Fibroblast of pulmonary artery (primary cell): ENCODE measurements at regions not wholly inside any gene's neighbourhood (a gene's known extent, or its start where the extent isn't known, plus 50 kb on each side); places are given as distances from the start of the nearest gene placed in this dataset.
"Not testable (repeated sequence)": the region's sequence is repeated elsewhere in the genome, so short reads cannot be mapped to it uniquely, and the experiment has no call there.

Experiments used
- DNase-seq: peaks from one replicate; pipeline ENCODE4 v3.0.0-alpha.2; 2010; ENCODE audit warnings: low read depth
- H3K4me3 ChIP-seq: replicated peaks from 2 replicates; pipeline ENCODE4 v1.5.1; 2011; ENCODE audit warnings: low read depth, mild to moderate bottlenecking, control low read depth, low read length, moderate library complexity
- CTCF ChIP-seq: IDR thresholded peaks from 2 replicates; pipeline ENCODE4 v1.5.1; 2011; ENCODE audit warnings: mild to moderate bottlenecking, control low read depth, low read length, inconsistent platforms; ENCODE audit errors: missing control alignments

- no peak overlapping the region for H3K4me3 ChIP-seq
- no peak for TF ChIP-seq CTCF
- DNase-seq = no peak
These were observed 84.1 kb upstream of the ACKR3 start for GRCh38 chr2:236485519-236485918.

DNA sequence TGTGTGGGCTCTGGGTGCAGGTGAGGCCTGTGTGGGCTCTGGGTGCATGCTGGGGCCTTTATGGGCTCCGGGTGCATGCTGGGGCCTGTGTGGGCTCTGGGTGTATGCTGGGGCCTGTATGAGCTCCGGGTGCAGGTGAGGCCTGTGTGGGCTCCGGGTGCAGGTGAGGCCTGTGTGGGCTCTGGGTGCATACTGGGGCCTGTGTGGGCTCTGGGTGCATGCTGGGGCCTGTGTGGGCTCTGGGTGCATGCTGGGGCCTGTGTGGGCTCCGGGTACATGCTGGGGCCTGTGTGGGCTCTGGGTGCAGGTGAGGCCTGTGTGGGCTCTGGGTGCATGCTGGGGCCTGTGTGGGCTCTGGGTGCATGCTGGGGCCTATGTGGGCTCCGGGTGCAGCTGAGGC, 80.5 kb upstream of the ACKR3 start:
- DNase-seq = not testable (repeated sequence)

GRCh38 chr2:236489895-236490404, 79.7 kb upstream of the ACKR3 start:
- no peak for DNase-seq
- no peak overlapping the region for H3K4me3 ChIP-seq
- TF ChIP-seq CTCF = no peak

More for the DNA sequence above, 80.5 kb upstream of the ACKR3 start:
- not testable (repeated sequence) for H3K4me3 ChIP-seq

- H3K4me3 ChIP-seq = no peak overlapping the region
- DNase-seq = no peak
- no peak for TF ChIP-seq CTCF
These were observed 73.3 kb upstream of the ACKR3 start for GRCh38 chr2:236496340-236496739.

DNA sequence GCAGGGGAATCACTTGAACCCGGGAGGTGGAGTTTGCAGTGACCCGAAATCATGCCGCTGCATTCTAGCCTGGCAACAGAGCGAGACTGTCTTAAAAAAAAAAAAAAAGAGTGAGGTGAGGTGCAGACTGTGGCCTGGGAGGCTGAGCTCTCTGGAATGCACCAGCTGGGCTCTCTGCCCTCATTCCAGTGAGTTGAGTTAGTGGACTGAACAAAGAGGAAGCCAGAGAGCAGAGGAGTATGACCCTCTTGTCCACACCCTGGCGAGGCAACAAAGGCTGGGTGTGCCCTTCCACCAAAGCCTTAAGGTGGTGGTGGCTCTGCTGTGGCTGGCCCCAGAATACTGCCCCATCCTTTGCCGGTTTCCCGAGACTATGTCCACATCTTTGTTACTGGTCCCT, 71.3 kb upstream of the ACKR3 start:
- H3K4me3 ChIP-seq = no peak overlapping the region
- TF ChIP-seq CTCF = no peak
- peak; percentile 29 for DNase-seq

DNA sequence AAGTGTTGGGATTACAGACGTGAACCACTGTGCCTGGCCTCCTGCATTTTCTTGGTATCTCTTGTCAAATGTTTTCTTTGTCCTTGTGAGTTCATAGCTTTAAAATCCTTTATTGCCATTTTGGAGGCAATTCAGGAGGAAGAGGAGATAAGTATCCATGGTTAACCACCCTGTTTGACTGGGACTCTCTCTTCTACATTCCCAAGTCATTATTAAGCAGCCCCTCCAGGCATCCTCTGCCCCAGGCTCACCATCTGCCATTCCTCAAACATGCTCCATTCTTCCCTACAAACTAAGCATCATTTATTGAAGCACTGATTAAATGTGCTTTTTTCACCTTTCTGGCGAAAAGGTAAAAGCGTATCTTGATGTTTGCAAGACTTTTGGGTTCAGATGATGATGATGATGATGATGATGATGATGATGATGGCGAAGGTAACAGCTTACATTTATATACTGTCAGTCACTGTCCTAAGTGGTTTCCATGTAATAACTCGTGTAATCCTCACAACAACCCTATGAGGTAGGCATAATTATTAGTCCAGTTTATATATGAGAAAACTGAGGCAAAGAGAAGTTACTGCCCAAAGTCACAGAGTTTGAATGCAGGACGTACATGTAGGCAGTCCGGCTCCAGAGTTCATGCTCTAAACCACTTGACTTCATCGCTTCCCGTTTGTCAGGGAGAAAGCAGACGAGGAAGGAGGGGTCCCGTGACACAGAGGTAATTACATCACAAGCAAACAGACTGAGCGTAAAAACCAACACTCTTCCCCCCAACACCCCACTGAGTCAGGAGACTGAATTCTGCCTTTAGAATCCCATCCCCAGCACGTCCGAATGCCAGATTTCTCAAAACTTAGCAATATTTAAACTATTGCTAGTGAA, 69.7 kb upstream of the ACKR3 start:
- no peak overlapping the region for H3K4me3 ChIP-seq
- no peak for DNase-seq
- TF ChIP-seq CTCF = no peak

DNA sequence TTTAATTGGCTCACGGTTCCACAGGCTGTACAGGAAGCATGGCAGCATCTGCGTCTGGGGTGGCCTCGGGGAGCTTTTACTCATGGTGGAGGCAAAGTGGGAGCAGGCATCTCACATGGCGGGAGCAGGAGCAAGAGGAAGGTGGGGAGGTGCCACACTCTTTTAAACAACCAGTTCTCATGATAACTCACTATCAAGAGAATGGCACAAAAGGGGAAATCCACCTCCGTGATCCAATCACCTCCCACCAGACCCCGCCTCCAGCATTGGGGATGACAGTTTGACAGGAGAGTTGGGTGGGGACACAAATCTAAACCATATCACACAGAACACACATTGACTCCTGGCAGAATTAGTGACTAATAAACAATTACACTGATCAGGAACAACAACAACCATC, 68.6 kb upstream of the ACKR3 start:
- no peak for TF ChIP-seq CTCF
- DNase-seq = no peak
- H3K4me3 ChIP-seq = no peak overlapping the region
